ENCODE measurements at regions not wholly inside any gene's neighbourhood (a gene's known extent, or its start where the extent isn't known, plus 50 kb on each side); places are given as distances from the start of the nearest gene placed in this dataset.

DNA sequence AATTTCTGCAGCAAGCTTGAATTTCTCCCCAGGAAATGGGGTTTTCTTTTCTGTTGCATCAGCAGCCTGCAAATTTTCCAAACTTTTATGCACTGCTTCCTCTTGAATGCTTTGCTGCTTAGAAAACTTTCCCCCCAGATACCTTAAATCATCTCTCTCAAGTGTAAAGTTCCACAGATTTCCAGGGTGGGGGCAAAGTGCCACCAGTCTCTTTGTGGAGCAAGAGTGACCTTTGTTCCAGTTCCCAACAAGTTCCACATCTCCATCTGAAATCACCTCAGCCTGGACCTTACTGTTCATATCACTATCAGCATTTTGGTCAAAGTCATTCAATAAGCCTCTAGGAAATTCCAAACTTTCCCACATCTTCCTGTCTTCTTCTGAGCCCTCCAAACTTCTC lies 241.6 kb upstream of the TMTC1 start:
- no peak for DNase-seq (ENCODE audit: low spot score)

DNA sequence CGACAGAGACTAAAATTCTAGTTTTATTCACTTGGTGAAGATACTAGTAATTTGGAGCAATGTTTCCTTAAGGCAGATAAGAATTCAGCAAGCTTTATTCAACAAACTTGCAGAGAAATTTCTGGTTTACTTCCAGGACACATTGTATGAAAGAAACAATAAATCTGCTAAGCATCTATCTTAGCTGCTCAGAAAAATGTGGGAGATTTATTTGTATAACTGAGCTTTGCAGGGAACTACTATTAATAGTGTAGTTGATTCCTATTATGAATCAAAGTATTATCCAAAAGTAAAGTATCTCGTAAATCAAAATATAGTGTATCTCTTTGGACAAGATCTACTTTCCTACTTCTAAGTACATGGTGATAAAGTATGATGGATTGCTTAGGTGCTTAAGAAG lies 239.4 kb upstream of the TMTC1 start:
- no peak for DNase-seq (ENCODE audit: low spot score)

DNA sequence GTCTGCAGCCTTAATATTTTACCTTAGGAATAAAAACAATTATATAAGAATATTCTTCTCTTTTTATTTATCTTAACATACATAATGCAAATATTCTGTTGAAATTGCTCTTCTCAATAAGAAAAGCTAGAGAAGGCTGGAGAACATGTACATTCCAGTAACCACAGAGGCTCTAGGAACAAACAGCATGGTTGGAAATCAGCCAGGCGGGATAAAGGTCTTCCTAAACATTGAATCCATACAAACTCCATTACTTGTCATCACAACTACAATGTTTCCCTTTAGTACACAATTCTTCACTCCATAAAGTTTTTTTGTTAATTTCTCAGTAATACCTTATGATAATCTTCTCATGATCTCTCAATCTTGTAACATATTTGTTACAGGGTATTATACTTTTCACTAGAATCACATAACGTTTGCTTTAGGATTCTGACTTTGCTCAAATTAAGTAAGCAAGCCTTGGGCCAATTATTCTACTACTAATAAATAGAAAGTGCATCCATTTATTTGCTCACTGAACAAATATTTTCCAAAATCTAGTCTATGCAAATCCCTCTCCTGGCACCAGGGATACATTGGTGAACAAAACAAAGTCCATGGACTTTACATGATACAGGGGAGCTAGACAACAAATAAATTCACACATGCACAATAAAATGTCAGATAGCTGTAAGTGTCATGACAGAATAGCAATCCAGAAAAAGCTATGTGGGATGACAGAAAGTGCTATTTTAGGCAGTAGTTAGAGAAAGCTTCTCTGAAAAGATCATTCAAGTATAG lies 237.5 kb upstream of the TMTC1 start:
- no peak for DNase-seq (ENCODE audit: low spot score)

DNA sequence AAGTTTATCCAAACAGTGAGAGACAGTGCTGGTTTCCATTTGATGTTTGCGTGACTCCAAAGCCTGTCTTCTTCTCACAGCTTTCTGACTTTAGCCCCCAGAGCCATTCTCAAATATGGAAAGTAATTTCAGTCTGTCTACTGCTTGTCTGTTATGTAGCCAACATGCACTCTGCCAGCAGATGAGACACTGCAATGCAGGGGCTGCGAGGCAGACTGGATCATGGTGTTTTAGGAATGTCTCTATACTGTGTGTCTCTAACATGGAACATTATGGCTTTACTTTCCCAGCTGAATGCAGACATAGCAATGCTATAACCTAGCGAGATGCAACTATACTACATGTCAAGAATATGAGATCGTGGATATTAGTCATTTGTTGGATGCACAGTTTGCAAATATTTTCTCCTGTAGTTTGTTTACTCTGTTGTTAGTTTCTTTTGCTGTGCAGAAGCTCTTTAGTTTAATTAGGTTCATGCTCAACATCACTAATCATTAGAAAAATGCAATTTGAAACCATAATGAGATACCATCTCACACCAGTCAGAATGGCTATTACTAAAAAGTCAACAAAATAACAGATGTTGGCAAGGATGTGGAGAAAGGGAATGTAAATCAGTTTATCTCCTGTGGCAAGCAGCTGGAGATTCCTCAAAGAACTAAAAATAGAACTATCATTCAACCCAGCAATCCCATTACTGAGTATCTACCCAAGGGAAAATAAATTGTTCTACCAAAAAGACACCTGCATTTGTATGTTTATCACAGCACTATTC lies 235.8 kb upstream of the TMTC1 start:
- no peak for DNase-seq (ENCODE audit: low spot score)

- DNase-seq (ENCODE audit: low spot score), result no peak
Observed at GRCh38 chr12:30016540-30017055, 232.9 kb upstream of the TMTC1 start.

DNA sequence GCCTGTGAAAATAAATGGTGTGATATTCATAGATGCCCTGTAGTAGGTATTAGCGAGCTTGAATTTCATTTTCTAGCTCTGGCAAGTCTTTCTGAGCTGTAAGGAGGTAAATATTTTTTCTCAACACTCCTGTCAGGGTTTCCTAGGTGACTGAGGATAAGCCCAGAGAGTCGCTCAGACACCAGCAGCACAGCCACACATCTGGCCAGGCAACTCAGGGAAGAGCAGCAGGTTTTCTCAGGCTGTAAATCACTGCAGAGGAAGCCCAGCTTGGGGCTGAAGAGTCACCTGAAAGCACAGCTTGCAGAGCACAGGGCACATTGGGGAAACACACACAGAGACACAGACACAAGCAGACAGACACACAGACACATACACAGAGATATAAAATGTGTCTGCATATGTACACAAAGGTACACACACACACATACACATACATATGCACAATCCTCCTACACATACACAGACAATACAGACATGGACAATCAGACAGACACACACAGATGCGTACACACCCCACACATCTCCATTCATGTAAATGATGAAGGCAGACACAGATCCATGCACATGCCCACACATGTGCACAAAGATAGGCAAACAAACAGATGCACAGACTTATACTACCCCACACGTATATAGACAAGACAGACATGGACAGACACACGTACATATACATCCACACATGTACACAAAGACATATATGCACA lies 232.0 kb upstream of the TMTC1 start:
- DNase-seq (ENCODE audit: low spot score), result no peak

DNA sequence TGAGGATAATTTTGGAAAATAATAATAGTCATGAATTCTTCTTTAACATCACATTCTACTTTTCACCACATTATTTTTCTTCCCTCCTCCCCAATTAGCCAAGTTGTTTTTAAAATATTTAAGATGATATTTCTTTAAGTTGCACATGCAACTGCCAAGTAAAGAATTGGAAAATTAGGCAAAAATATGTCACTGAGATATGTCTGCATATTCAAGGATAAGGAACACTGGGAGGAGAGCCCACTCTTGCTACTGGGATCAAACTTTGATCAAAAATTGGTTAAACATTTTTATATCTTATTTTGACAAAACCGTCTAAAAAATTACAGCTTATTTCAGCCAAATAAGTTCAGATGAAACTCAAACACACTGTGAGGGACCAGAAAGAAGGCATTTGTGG lies 231.2 kb upstream of the TMTC1 start:
- DNase-seq (ENCODE audit: low spot score), result no peak

DNA sequence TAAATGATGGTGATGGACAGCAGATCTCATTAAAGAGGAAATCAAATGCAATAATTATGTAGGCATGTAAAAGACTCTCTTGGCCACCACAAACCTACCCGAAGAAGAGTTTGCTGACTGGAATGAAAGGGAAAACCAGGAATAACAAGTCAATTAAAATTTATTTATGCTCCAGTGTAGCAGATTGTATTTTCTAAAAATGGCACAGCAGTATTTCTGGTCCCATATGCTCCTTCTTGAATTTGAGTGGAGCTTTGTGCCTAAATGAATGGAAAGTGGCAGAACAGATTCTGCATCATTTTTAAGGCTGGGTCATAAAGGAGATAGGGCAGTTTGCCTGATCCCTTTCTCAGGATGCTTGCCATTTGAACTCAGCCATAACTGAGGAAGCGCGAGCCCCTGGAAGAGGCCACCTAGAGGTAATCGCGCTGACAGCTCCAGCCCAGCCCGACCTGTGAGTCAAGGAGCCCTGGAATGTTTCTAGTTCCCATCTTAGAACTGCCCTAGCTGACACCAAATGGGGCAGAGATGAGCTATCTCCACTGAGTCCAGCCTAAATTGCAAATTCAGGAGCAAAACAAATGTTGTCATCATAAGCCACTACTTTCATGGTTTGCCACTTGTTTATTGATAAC lies 229.2 kb upstream of the TMTC1 start:
- DNase-seq (ENCODE audit: low spot score), result no peak

DNA sequence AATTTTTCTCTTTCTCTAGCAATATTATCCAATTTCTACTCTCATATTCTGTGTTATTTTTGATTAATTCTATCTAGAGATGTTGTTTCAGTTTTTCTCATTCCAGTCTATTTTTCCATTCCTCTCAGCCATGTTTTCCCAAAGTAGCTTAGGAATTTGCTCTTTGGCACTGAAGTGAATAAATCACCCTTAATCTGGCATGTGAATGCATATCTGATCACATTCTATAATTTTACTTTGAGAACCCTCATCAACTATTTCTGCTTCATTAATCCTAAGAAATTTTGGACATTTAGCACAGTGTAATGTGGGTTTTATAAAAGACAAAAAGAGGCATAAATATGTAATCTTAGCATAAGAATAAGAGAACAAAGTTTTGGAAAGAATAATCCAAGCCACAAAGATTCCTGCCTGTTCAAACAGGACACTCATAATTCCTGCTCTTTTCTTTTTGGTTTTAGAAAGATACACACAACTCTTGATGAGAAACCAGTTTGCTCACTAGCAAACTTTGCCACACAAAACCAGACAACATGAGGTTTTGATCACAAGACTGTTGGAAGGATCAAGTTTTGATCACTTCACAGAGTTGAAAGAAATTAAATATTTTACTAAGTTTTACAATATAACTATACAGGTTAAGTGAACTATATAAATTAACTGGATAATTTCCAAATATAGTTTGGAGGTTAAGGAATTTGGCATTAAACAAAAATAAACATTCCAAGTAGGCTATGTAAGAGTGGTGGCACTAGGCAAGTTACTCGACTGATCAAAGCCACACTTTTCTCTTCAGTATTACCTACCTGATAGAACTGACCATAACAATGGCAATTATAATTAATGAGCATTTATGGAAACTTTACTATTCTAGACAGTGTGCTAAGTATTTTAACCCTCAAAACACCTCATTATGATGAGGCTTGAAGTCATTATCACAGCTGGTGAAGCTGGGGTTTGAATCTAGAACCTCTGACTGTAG lies 226.6 kb upstream of the TMTC1 start:
- no peak for DNase-seq (ENCODE audit: low spot score)

DNA sequence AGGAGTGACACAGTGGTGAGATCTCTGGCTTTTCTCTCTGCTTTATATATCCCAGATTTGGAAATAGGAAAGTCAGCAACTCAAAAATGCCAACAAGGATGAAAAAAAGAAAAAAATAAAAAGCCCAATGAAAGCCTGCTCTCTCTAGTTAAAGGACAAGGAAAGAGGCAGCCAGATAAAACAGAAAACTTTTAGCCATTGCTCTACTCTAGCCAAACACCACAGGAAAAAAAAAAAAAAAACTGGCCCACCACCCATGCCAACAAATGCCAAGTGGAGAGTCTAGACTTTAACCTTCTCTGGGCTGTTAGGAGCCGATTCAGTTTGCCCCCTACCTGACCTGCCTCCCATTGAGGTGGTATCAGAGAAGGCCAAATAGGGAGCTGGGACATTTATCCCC lies 222.3 kb upstream of the TMTC1 start:
- no peak for DNase-seq (ENCODE audit: low spot score)

DNA sequence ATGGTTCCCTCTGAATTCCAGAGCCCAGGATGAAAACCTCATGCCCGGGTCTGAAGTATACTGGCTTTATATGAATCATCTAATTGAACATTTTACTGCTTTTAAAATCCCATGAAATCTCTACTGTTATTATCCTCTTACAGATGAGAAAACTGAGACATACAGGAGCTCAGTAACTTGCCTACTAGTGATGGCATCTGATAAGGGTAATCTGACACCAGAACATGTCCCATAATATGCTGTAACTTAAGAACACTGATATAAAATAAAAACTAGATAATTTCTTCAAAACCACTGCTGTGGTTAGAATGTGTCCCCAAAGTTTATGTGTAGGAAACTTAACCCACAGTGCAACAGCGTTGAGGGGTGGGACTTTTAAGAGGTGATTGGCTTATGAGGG lies 219.6 kb upstream of the TMTC1 start:
- no peak for DNase-seq (ENCODE audit: low spot score)

- DNase-seq (ENCODE audit: low spot score), result no peak
Observed at GRCh38 chr12:30002677-30003076, 218.9 kb upstream of the TMTC1 start.

DNA sequence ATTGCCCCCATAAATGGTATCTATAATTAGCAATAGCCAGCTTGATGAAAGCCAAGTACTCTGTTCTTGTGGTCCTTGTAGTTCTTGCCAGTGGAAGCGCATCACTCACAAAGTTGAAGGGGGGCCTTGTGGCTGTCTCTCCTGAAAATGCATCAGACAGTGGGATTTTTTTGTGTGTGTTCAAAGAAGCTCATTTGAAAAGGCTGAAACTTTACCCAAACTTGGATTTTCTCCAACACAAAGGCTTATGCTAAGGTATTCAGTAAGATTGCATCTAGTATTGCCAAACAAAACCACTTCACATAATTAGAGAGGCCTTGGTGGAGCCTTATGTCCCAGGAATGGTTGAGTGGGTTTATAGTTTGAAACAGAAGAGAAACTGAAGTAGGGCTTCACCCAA lies 216.7 kb upstream of the TMTC1 start:
- DNase-seq (ENCODE audit: low spot score), result no peak

DNA sequence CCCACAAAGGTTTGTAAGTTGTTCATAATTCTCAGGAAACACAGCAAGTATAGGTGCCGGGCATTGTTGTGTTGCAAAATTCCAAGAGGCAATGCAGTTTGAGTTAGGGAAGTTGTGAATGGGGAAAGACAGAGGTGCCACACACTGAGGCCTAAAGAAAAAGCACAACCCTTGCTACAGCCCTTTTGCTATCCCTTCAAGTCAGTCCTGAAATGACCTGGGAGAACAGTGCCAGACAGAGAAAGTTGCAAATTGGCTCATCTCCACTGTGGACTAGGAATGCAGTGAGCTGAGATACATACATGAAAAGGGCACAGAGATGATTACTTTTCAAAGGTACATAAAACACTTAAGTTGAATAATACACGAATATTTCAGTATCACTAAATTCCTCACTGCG lies 213.3 kb upstream of the TMTC1 start:
- no peak for DNase-seq (ENCODE audit: low spot score)

DNA sequence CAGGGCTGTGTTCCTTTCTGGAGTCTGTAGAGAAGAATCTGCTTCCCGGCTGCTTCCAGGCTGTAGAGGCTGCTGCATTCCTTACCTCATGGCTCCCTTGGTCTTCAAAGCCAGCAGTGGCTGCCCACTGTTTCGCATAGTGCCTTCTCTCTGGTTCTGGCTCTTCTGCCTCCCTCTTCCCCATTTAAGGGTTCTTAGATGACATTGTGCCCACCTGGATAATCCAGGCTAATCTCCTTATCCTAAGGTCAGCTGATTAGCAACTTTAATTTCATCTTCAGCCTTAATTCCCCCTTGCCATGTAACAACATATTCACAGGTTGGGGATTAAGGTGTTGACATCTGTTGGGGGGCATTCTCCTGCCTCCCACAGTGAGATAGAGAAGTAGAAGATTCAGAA lies 208.6 kb upstream of the TMTC1 start:
- DNase-seq (ENCODE audit: low spot score), result no peak

- no peak for DNase-seq (ENCODE audit: low spot score)
Observed at GRCh38 chr12:29991924-29992323, 208.2 kb upstream of the TMTC1 start.

DNA sequence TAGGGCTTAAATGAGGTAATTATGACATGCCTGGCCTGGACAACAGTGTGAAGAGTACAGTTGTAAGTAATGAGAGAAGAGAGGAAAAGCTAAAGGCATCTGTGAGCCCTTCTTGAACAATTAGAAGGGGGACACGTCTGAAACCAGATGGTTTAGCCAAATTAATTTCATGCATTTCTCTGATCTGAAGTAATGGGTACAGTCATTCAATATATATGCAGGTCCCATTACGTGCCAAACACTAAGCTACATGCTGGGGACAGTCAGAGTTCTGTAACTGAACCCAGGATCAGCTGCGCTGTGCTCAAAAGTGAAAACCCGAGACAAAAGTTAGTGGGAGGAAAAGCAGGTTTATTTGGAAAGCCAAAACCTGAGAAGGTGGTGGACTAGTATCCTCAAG lies 207.2 kb upstream of the TMTC1 start:
- no peak for DNase-seq (ENCODE audit: low spot score)

GRCh38 chr12:29983851-29984250 lies 200.1 kb upstream of the TMTC1 start:
- no peak for DNase-seq (ENCODE audit: low spot score)

DNA sequence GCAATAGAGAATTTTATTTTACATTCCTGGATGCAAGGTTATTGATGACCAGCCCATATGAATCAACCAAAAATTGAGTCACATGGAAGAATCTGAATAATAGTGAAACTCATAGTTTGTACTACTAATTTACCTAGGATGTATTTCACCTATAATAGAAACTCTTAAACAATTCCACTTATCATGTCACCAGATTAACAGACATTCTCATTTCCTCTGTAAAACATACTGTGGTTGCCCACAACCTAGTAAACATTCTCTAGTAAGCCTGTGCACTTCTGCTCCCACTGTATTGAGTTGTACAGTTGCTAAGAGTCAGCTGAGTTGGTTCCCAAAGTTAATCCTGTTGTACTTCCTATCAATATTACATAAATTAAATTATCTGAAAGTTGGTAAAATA lies 196.6 kb upstream of the TMTC1 start:
- DNase-seq (ENCODE audit: low spot score), result no peak

DNA sequence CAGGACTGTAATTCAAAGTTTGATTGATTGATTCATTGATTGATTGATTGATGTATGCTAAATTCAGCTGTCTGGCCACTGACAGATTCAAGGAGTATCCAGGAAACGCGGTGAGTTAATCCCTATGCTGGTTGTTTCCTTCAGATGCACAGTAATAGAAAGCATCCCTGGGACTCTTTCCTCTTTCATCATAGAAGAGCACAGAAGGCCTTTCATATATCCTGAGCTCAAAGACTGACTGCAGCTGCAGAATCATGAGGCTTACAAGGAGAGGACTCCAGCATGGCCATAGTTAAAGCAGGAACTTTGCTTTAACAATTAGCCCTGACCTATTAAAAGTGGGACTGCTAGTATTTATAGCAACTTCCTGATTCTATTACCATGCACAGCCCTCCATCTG lies 187.7 kb upstream of the TMTC1 start:
- no peak for DNase-seq (ENCODE audit: low spot score)

DNA sequence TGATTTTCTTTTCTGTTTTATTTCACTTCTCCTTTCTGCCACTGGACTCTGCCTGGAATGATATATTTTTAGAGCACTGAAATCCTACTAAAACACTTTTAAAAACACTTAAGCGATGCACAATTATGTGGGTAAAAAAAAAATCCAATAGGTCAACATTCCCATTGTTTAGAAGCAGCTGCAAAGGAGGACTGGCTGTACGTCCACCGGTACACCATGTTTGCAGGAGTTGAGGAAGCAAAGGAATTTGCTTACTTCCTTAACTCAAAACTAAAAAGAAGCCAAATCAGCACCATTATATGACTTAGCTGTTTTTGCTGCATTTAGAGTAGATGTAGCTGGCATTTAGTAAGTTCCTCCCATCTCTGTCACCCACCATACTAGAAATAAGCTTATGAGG lies 186.8 kb upstream of the TMTC1 start:
- DNase-seq (ENCODE audit: low spot score), result no peak

All from HT-29 (cell line).